Left ventricle myocardium superior (tissue), 1 donor: ENCODE measurements at regions not wholly inside any gene's neighbourhood (a gene's known extent, or its start where the extent isn't known, plus 50 kb on each side); places are given as distances from the start of the nearest gene placed in this dataset.
"Not testable (repeated sequence)": the region's sequence is repeated elsewhere in the genome, so short reads cannot be mapped to it uniquely, and the experiment has no call there.

Experiments
- ATAC-seq: fragments of 200-7000 bp; cut with Tn5 transposase; one replicate; pipeline ENCODE4 v1.9.1; 2020; ENCODE audit warnings: mild to moderate bottlenecking, moderate library complexity
- DNase-seq: peaks from one replicate; pipeline ENCODE4 v3.0.0-alpha.2; 2020
- intact Hi-C: fragments of 100-400 bp; cut with micrococcal nuclease; formaldehyde crosslinking; loops from one replicate; pipeline ENCODE4 v1.11.0; 2022
- donor health status: DM: no; HTN: yes; CAD: no; lungs with severe emphysema.

DNA sequence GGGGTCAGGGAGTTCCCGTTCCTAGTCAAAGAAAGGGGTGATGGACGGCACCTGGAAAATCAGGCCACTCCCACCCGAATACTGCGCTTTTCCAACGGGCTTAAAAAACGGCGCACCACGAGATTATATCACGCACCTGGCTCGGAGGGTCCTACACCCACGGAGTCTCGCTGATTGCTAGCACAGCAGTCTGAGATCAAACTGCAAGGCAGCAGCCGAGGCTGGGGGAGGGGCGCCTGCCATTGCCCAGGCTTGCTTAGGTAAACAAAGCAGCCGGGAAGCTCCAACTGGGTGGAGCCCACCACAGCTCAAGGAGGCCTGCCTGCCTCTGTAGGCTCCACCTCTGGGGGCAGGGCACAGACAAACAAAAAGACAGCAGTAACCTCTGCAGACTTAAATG is 100.1 kb upstream of the IQCM start:
- intact Hi-C loops, DNase-seq, ATAC-seq: not testable (repeated sequence)

DNA sequence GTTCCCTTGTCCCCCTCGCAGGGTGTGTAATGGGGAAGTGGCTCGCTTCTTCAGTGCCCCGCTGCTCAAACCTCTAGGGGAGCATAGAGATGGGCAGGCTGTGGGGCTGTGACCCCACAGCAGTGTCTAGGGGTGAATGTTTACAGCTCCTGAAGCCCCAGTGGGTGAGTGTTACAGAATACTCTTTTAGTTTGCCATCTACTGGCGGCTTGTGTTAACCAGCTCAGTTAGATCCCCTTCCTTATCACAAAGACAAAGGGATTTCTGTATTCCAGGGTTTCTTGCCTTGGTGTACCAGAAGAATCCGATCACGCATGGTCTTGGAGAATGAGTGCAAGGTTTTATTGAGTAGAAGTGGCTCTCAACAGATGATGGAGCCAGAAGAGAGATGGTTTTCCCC is 108.1 kb upstream of the IQCM start:
- no peak for DNase-seq
- ATAC-seq, result no peak
- intact Hi-C loops, result no loop called here

- intact Hi-C loops, result no loop called here
- DNase-seq, result no peak
- no peak for ATAC-seq
Measured at GRCh38 chr4:149927514-149927913, 111.9 kb upstream of the IQCM start.

DNA sequence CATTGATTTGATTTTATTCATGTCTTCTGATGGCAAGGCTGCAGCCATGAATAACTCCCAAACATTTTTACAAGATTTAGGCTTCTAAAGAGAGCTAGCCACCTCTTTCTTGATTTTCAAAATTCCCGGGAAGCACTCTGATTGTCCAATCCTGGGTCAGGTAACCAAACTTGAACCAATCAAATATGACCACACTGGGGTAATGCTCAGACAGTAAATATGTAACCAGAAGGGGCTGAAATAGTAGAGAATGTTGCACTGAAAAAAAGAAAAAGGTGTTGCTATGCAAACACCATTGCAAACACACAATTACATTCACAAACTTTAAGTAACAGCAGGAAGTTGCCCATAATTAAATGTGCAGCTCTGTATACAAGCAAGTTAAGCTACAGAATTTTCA is 112.9 kb upstream of the IQCM start:
- intact Hi-C loops, result no loop called here
- ATAC-seq (no peak), DNase-seq (no peak)

DNA sequence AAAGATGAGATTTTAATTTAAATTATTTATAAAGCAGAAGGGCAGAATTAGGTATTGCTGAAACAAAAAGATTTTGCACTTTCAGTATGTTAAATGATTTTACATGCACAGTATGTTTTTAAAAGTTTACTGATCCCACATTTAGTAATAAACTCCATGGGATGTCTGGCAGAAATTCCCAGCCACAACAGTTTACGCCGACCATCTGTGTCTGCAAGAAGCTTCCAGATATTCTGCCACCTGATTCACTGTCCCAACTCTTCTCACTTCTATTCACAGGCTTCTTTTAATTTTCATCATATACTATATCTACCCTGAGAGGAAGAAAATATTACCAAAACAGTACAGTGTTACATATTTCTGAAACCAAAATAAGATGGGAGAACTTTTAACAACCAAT is 115.8 kb upstream of the IQCM start:
- intact Hi-C loops, result no loop called here
- ATAC-seq (no peak), DNase-seq (no peak)

DNA sequence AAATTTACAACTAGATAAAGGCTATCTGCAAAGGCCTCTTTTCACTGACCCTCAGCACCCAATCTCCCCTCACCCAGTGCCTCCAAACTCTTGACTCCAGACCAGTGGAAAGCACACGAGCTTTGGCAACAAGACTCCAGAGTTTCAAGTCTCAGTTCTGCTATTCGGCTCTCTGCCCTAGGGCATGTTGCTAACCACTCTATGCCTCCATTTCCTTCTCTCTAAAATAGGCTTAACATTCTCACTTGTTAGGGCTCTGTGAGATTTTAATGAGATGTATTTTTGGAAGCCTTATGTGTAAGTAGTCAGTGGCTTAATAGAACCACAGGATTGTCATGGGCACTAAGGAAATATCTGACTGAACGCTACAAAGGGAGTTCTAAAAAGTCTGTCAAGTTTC is 116.5 kb upstream of the IQCM start:
- DNase-seq, result no peak
- intact Hi-C loops, result no loop called here
- ATAC-seq, result no peak

DNA sequence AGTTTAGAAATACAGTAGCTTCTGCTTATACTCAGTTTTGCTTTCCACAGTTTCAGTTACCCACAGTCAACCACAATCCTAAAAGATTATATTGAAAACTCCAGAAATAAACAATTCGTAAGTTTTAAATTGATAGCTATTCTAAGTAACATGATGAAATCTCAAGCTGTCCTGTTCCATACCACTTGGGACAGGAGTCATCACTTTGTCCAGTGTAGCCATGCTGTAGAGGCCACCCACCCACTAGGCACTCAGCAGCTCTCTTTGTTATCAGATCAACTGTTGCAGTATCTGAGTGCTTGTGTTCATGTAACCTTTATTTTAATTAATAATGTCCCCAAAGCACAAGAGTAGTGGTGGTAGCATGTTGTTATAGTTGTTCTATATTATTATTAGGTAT is 117.5 kb upstream of the IQCM start:
- intact Hi-C loops, result no loop called here
- ATAC-seq (no peak), DNase-seq (no peak)

- ATAC-seq (peak; percentile 48), DNase-seq (no peak)
Measured at GRCh38 chr4:149933883-149934282, 118.2 kb upstream of the IQCM start.

DNA sequence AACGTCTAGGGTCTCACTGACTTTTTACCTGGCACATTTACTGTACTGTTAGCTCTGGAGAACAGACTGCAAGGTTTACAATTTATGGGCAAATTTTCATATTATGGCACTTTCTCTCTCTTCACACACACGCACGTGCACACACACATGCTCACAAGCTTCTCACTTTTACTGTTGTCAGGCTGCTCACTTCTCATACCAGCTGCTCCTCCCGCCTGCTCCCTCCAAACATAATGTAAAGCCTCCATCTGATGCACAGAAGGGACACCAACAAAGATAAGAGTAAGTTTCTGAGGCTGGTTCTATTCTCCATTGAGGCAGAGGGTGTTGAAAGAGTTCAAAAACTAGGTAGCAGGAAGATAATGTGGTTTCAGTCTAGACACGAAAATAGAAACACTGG is 128.9 kb upstream of the DCLK2 start:
- ATAC-seq, result no peak
- intact Hi-C loops, result no loop called here
- DNase-seq, result no peak

More at GRCh38 chr4:149933883-149934282, 118.2 kb upstream of the IQCM start:
- intact Hi-C loops, result no loop called here

- DNase-seq, result no peak
- intact Hi-C loops, result no loop called here
- no peak for ATAC-seq
Measured at GRCh38 chr4:149951152-149951900, 126.9 kb upstream of the DCLK2 start.

DNA sequence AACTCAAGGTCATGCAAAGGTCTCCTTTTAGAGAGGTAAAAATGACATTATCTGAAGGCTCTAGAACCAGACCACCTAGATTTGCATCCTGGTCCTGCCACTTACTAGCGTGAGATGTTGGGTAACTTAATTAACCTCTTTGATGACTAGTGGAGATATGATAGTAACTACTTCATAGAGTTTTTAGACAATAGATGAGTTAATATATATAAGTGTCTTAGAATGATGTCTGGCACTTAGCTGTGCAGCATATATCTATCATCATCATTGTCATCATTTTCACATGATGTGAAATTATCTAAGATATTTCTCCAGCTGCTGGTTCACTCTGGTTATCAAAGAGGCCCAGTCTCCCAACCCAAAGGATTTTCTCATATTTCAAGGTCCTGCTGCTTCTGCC is 126.1 kb upstream of the DCLK2 start:
- DNase-seq (no peak), ATAC-seq (no peak)
- intact Hi-C loops, result no loop called here

GRCh38 chr4:149952716-149953115 is 125.5 kb upstream of the DCLK2 start:
- ATAC-seq, result no peak
- DNase-seq, result no peak
- intact Hi-C loops, result no loop called here

GRCh38 chr4:149955780-149956390 is 122.4 kb upstream of the DCLK2 start:
- DNase-seq (no peak), ATAC-seq (no peak)
- intact Hi-C loops, result no loop called here

GRCh38 chr4:149956678-149957077 is 121.6 kb upstream of the DCLK2 start:
- DNase-seq (no peak), ATAC-seq (no peak)
- intact Hi-C loops, result no loop called here

DNA sequence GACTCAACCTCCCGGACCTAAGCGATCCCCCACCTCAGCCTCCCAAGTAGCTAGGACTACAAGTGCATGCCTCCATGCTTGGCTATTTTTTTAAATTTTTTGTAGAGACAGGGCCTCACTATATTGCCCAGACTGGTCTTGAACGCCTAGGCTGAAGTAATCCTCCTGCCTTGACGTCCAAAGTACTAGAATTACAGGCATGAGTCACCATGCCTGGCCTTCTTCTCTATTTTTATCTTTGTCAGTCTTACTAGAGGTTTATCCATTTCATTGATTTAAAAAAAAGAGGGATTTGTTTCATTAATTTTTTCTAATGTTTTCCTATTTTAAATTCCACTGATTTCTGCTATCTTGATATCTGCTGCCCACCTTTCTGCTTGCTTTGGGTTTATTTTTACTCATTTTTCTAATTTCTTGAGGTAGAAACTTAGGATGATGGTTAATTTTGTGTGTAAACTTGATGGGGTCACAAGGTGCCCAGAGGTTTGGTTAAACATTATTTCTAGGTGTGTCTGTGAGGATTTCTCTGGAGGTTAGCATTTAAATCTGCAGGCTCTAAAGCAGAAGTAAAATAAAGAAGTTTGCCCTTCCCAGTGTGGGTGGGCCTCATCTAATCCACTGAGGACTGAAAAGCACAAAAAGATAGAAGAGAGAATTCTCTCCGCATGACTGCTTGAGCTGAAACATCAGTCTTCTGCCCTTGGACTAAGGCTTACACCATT is 116.2 kb upstream of the DCLK2 start:
- DNase-seq, result no peak
- intact Hi-C loops, result no loop called here
- no peak for ATAC-seq

DNA sequence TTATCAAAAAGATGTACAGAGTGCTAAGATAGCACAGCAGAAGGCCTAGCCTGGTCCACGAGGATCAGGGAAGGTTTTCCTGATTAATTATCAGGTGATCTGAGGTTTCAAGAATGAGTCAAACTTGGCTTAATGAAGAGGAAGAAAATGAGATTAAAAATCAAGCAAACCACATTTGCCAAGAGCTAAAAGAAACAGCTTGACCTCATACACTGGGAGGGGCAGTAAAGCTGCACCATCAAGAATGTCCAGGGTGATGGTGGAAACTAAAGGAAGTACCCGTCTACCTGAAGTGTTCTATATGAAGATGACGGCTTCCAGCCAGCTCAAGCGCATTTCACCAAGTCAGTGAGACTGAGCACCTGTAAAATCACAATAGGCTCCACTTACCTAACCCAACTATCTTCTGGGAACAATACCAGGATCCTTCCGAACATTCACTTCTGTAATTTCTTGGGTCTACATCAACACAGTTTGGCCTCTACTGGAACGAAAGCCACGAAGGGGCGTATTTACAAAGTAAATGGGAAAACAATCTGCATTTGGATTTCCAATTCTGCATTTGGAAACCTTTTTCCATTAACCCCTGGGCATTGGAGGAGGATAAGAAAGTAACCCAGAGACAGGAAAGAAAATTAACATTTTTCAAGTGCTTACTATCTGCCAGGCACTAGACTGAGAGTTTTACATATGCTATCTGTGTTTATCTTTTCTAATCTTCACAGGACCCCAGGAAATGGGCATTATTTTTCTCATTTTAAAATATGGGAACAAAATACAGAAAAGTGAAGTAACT is 114.0 kb upstream of the DCLK2 start:
- DNase-seq, result no peak
- intact Hi-C loops, result no loop called here
- no peak for ATAC-seq

- no peak for DNase-seq
- intact Hi-C loops, result no loop called here
- no peak for ATAC-seq
Measured at GRCh38 chr4:149965206-149965605, 113.0 kb upstream of the DCLK2 start.

- intact Hi-C loops, result no loop called here
- DNase-seq (no peak), ATAC-seq (no peak)
Measured at GRCh38 chr4:149972407-149972806, 105.8 kb upstream of the DCLK2 start.

- ATAC-seq, result no peak
- intact Hi-C loops, result no loop called here
Measured at GRCh38 chr4:149973181-149973580, 105.1 kb upstream of the DCLK2 start.

GRCh38 chr4:149975172-149975571 is 103.1 kb upstream of the DCLK2 start:
- intact Hi-C loops, result no loop called here
- no peak for ATAC-seq
- no peak for DNase-seq

More at GRCh38 chr4:149973181-149973580, 105.1 kb upstream of the DCLK2 start:
- no peak for DNase-seq
